ENCODE measurements at regions not wholly inside any gene's neighbourhood (a gene's known extent, or its start where the extent isn't known, plus 50 kb on each side); places are given as distances from the start of the nearest gene placed in this dataset.
"Not testable (repeated sequence)": the region's sequence is repeated elsewhere in the genome, so short reads cannot be mapped to it uniquely, and the experiment has no call there.

GRCh38 chr3:161602475-161602874 is 105.9 kb downstream of the OTOL1 start:
- peak; percentile 91 for DNase-seq

GRCh38 chr3:161602918-161603317 is 106.3 kb downstream of the OTOL1 start:
- DNase-seq: peak; percentile 19

- no peak for DNase-seq
These were observed 110.4 kb downstream of the OTOL1 start for GRCh38 chr3:161607056-161607455.

- DNase-seq: no peak
These were observed 122.7 kb downstream of the OTOL1 start for GRCh38 chr3:161619351-161619750.

GRCh38 chr3:161630794-161631193 is 134.2 kb downstream of the OTOL1 start:
- no peak for DNase-seq

- DNase-seq: no peak
These were observed 134.9 kb downstream of the OTOL1 start for GRCh38 chr3:161631536-161631935.

GRCh38 chr3:161637559-161637958 is 141.0 kb downstream of the OTOL1 start:
- no peak for DNase-seq

GRCh38 chr3:161639095-161639494 is 142.5 kb downstream of the OTOL1 start:
- not testable (repeated sequence) for DNase-seq

- no peak for DNase-seq
These were observed 143.6 kb downstream of the OTOL1 start for GRCh38 chr3:161640181-161640580.

GRCh38 chr3:161641287-161641686 is 144.7 kb downstream of the OTOL1 start:
- no peak for DNase-seq

- DNase-seq: no peak
These were observed 148.5 kb downstream of the OTOL1 start for GRCh38 chr3:161644891-161645635.

GRCh38 chr3:161647936-161648470 is 151.4 kb downstream of the OTOL1 start:
- DNase-seq: no peak

GRCh38 chr3:161649900-161650484 is 153.4 kb downstream of the OTOL1 start:
- no peak for DNase-seq

- DNase-seq: no peak
These were observed 161.2 kb downstream of the OTOL1 start for GRCh38 chr3:161657786-161658185.

- no peak for DNase-seq
These were observed 174.5 kb downstream of the OTOL1 start for GRCh38 chr3:161671141-161671540.

GRCh38 chr3:161672478-161672877 is 175.9 kb downstream of the OTOL1 start:
- no peak for DNase-seq

GRCh38 chr3:161673866-161674265 is 177.3 kb downstream of the OTOL1 start:
- no peak for DNase-seq

GRCh38 chr3:161674402-161674801 is 177.8 kb downstream of the OTOL1 start:
- DNase-seq: no peak

- not testable (repeated sequence) for DNase-seq
These were observed 185.2 kb downstream of the OTOL1 start for GRCh38 chr3:161681831-161682230.

- DNase-seq: peak; percentile 32
These were observed 186.1 kb downstream of the OTOL1 start for GRCh38 chr3:161682715-161683114.

- no peak for DNase-seq
These were observed 193.1 kb downstream of the OTOL1 start for GRCh38 chr3:161689584-161690298.

- peak; percentile 24 for DNase-seq
These were observed 193.7 kb downstream of the OTOL1 start for GRCh38 chr3:161690299-161690620.

- peak; percentile 37 for DNase-seq
These were observed 195.1 kb downstream of the OTOL1 start for GRCh38 chr3:161691677-161692076.

Measured in MV-4-11 (cell line).